ENCODE measurements at regions not wholly inside any gene's neighbourhood (a gene's known extent, or its start where the extent isn't known, plus 50 kb on each side); places are given as distances from the start of the nearest gene placed in this dataset.

- BruUV-seq (replicated peaks), result no TSS peak
- POLR2A ChIA-PET, result no interaction called here
- intact Hi-C loops (cut with micrococcal nuclease) (no loop called here), in situ Hi-C loops (cut with MboI) (no loop called here)
- 19% methylated on average over 7 of the region's 8 CpGs for WGBS (ENCODE audit: insufficient coverage, low coverage, missing lambda C conversion rate)
- no peaks in the 10 kb centered on the region for H3K79me2 ChIP-seq (ENCODE audit: control insufficient read depth, insufficient read depth, low read length)
- H3K9me3 ChIP-seq (replicated peaks; ENCODE audit: control insufficient read depth, insufficient read depth, low read depth, low read length), result no peaks in the 10 kb centered on the region
- no peak overlapping the region for H3K4me2 ChIP-seq (ENCODE audit: insufficient read depth, low read length)
- no peak overlapping the region for H3K9ac ChIP-seq (ENCODE audit: insufficient read depth in 1 of 2, low read depth in 2 of 2, low read length in 2 of 2)
- TF ChIP-seq SIRT6 (IDR thresholded peaks at IDR 0.05; ENCODE audit: low read depth, low read length) (no peak), ARID4B (CRISPR knock-in tag; IDR thresholded peaks at IDR 0.05) (no peak), PCBP2 (IDR thresholded peaks at IDR 0.05; ENCODE audit: low read depth, low read length, poor library complexity, severe bottlenecking) (no peak), MAFK (IDR thresholded peaks at IDR 0.05; ENCODE audit: low read length) (no peak), EP300 (IDR thresholded peaks at IDR 0.05; ENCODE audit: low read length) (no peak), NRF1 (conservative IDR thresholded peaks at IDR 0.05 in 1 of 2, IDR thresholded peaks at IDR 0.05 in 1 of 2) (no peak), MCM5 (IDR thresholded peaks at IDR 0.05; ENCODE audit: low read depth) (no peak), SPI1 (IDR thresholded peaks at IDR 0.05; ENCODE audit: borderline replicate concordance, low read depth, low read length) (no peak), ZNF785 (CRISPR knock-in tag; IDR thresholded peaks at IDR 0.05) (no peak), SIN3A (IDR thresholded peaks at IDR 0.05; ENCODE audit: borderline replicate concordance in 2 of 2, control insufficient read depth in 1 of 2, low read depth in 2 of 2, low read length in 2 of 2) (no peak), RBBP5 (IDR thresholded peaks at IDR 0.05; ENCODE audit: borderline replicate concordance, insufficient read depth, low read length, poor library complexity, severe bottlenecking) (no peak), NR2C2 (CRISPR knock-in tag; IDR thresholded peaks at IDR 0.05) (no peak), NR2C2 (tag; IDR thresholded peaks at IDR 0.05) (no peak), TCFL5 (CRISPR knock-in tag; conservative IDR thresholded peaks at IDR 0.05) (no peak), ZNF263 (CRISPR knock-in tag; IDR thresholded peaks at IDR 0.05; ENCODE audit: borderline replicate concordance) (no peak), FOXP1 (CRISPR knock-in tag; IDR thresholded peaks at IDR 0.05) (no peak), MED1 (CRISPR knock-in tag; IDR thresholded peaks at IDR 0.05; ENCODE audit: borderline replicate concordance) (no peak)
- H3K36me3 ChIP-seq (ENCODE audit: control insufficient read depth, insufficient read depth, low read length), result no peaks in the 10 kb centered on the region
- DNase-seq (ENCODE audit: extremely low read depth in 1 of 4, low spot score in 3 of 4) (no peak), FAIRE-seq (no peak), ATAC-seq (no peak)
- no peaks in the 10 kb centered on the region for H4K20me1 ChIP-seq (replicated peaks; ENCODE audit: control insufficient read depth, insufficient read depth, low read length)
- H3K9me1 ChIP-seq (ENCODE audit: control insufficient read depth, insufficient read depth, low read length), result no peaks in the 10 kb centered on the region
- no peak overlapping the region for H3K4me3 ChIP-seq
- H3K27me3 ChIP-seq (ENCODE audit: control insufficient read depth in 2 of 2, insufficient read depth in 2 of 2, low read length in 2 of 2), result no peaks in the 10 kb centered on the region
- no peaks in the 10 kb centered on the region for H3K4me1 ChIP-seq (replicated peaks in 1 of 2; ENCODE audit: control insufficient read depth in 2 of 2, insufficient read depth in 2 of 2, low read length in 2 of 2)
- H2AFZ ChIP-seq (ENCODE audit: low read depth, low read length), result no peak overlapping the region
- H3K27ac ChIP-seq (ENCODE audit: extremely low read depth, low read depth, low read length), result no peak overlapping the region
- CTCF ChIA-PET (ENCODE audit: low intra/inter-chr PET ratio), result no interaction called here
These were observed 577.0 kb upstream of the MDFIC2 start for GRCh38 chr3:70889162-70890019.
